ENCODE measurements at regions not wholly inside any gene's neighbourhood (a gene's known extent, or its start where the extent isn't known, plus 50 kb on each side); places are given as distances from the start of the nearest gene placed in this dataset.

DNA sequence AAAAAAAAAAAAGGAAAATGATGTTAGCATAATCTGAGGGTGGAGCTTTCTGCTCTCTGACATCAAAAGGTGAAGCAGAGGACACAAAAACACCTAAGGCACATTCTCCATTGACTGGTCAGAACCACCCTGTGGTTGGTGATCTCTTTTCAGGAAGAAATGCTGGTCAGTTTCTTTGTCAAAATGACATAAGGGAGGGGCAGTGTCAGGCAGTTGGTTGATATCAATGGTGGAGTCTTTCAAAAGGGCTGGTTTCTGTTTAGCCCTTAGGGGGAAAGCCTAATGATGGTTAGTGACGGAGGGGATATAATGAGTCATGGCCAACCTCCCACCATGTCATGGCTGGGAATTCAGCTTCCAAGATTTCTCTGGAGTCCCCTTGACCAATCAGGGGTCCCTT is 185.9 kb upstream of the GBE1 start:
- TF ChIP-seq, protein P1, sequence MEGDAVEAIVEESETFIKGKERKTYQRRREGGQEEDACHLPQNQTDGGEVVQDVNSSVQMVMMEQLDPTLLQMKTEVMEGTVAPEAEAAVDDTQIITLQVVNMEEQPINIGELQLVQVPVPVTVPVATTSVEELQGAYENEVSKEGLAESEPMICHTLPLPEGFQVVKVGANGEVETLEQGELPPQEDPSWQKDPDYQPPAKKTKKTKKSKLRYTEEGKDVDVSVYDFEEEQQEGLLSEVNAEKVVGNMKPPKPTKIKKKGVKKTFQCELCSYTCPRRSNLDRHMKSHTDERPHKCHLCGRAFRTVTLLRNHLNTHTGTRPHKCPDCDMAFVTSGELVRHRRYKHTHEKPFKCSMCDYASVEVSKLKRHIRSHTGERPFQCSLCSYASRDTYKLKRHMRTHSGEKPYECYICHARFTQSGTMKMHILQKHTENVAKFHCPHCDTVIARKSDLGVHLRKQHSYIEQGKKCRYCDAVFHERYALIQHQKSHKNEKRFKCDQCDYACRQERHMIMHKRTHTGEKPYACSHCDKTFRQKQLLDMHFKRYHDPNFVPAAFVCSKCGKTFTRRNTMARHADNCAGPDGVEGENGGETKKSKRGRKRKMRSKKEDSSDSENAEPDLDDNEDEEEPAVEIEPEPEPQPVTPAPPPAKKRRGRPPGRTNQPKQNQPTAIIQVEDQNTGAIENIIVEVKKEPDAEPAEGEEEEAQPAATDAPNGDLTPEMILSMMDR (IDR thresholded peaks at IDR 0.05) = no peak
- H3K4me1 Mint-ChIP-seq = no peaks in the 10 kb centered on the region
- Histone ChIP-seq H3K4me3 (replicated peaks in 1 of 3; ENCODE audit: low read depth in 2 of 3, low read length in 3 of 3) (no peak overlapping the region), H3K9me3 (replicated peaks in 1 of 2; ENCODE audit: control insufficient read depth in 1 of 2, insufficient read depth in 1 of 2, low read length in 2 of 2) (peaks cover 16 to 23% of the 10 kb centered on the region in 2 donors), H3K4me2 (replicated peaks; ENCODE audit: extremely low read depth, low read length, poor library complexity, severe bottlenecking) (no peak overlapping the region), H2AFZ (ENCODE audit: insufficient read depth, low read depth, low read length, poor library complexity, severe bottlenecking) (no peak overlapping the region), H3K27me3 (ENCODE audit: control insufficient read depth in 2 of 2, insufficient read depth in 2 of 2, low read length in 2 of 2) (no peaks in the 10 kb centered on the region), H3K27ac (ENCODE audit: low read depth in 1 of 2, low read length in 2 of 2) (no peak overlapping the region), H3K9ac (ENCODE audit: insufficient read depth, low read length, poor library complexity, severe bottlenecking) (no peak overlapping the region), H4K20me1 (ENCODE audit: insufficient read depth, low read length) (no peaks in the 10 kb centered on the region), H3K36me3 (replicated peaks in 1 of 2; ENCODE audit: control insufficient read depth in 1 of 2, insufficient read depth in 2 of 2, low read length in 2 of 2) (no peaks in the 10 kb centered on the region), H3K4me1 (ENCODE audit: control insufficient read depth in 1 of 2, insufficient read depth in 2 of 2, low read length in 2 of 2) (no peaks in the 10 kb centered on the region), H3K79me2 (ENCODE audit: insufficient read depth, low read length) (no peaks in the 10 kb centered on the region)
- H3K36me3 Mint-ChIP-seq = no peaks in the 10 kb centered on the region
- H3K27ac Mint-ChIP-seq = no peak overlapping the region
- peaks cover 7 to 29% (median 18%) of the 10 kb centered on the region in 7 donors for H3K9me3 Mint-ChIP-seq
- no peak for DNase-seq
- H3K27me3 Mint-ChIP-seq (ENCODE audit: low read depth in 3 of 3) = no peaks in the 10 kb centered on the region
- H3K4me3 Mint-ChIP-seq = no peak overlapping the region
- intact Hi-C loops (cut with micrococcal nuclease) = no loop called here
- no CpG with 5 or more reads among the region's 1 CpG for WGBS (ENCODE audit: insufficient coverage)

DNA sequence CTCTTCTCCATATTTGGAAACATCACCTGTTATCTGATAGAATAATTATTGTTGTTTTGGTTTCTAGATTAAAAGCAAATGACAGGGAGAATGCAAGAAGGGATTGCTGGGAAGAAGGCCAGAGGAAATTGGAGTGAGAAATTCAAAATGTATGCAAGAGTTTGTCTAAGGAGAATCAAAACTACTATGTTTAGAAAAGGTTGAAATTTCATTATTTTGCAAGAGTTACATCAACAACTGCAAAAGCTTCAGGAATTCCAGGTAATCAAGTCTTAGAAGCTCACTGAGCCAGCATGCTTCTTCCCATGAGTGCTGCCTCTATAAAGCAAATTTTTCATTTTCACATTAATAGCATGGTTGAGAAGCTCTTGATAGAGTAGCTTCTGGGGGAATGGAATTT is 177.2 kb upstream of the GBE1 start:
- Histone ChIP-seq H3K27ac (ENCODE audit: low read depth in 1 of 2, low read length in 2 of 2) (no peak overlapping the region), H3K4me2 (replicated peaks; ENCODE audit: extremely low read depth, low read length, poor library complexity, severe bottlenecking) (no peak overlapping the region), H3K9me3 (replicated peaks in 1 of 2; ENCODE audit: control insufficient read depth in 1 of 2, insufficient read depth in 1 of 2, low read length in 2 of 2) (peaks cover 3 to 5% of the 10 kb centered on the region in 2 donors), H3K4me1 (ENCODE audit: control insufficient read depth in 1 of 2, insufficient read depth in 2 of 2, low read length in 2 of 2) (peaks cover 0 to 6% of the 10 kb centered on the region in 2 donors), H3K27me3 (ENCODE audit: control insufficient read depth in 2 of 2, insufficient read depth in 2 of 2, low read length in 2 of 2) (no peaks in the 10 kb centered on the region), H3K79me2 (ENCODE audit: insufficient read depth, low read length) (no peaks in the 10 kb centered on the region), H3K4me3 (replicated peaks in 1 of 3; ENCODE audit: low read depth in 2 of 3, low read length in 3 of 3) (no peak overlapping the region), H2AFZ (ENCODE audit: insufficient read depth, low read depth, low read length, poor library complexity, severe bottlenecking) (no peak overlapping the region), H3K9ac (ENCODE audit: insufficient read depth, low read length, poor library complexity, severe bottlenecking) (no peak overlapping the region), H3K36me3 (replicated peaks in 1 of 2; ENCODE audit: control insufficient read depth in 1 of 2, insufficient read depth in 2 of 2, low read length in 2 of 2) (no peaks in the 10 kb centered on the region), H4K20me1 (ENCODE audit: insufficient read depth, low read length) (no peaks in the 10 kb centered on the region)
- Mint-ChIP-seq H3K4me1 (peaks cover 6% of the 10 kb centered on the region), H3K27ac (no peak overlapping the region), H3K4me3 (no peak overlapping the region), H3K9me3 (peaks cover 4 to 11% (median 9%) of the 10 kb centered on the region in 7 donors), H3K27me3 (ENCODE audit: low read depth in 3 of 3) (peaks cover 0 to 2% (median 0%) of the 10 kb centered on the region in 3 donors), H3K36me3 (no peaks in the 10 kb centered on the region)
- TF ChIP-seq, protein P1 (IDR thresholded peaks at IDR 0.05) = no peak
- no peak for DNase-seq
- intact Hi-C loops (cut with micrococcal nuclease) = no loop called here

All from CD14-positive monocyte (primary cell).